ENCODE measurements at regions not wholly inside any gene's neighbourhood (a gene's known extent, or its start where the extent isn't known, plus 50 kb on each side); places are given as distances from the start of the nearest gene placed in this dataset.

DNA sequence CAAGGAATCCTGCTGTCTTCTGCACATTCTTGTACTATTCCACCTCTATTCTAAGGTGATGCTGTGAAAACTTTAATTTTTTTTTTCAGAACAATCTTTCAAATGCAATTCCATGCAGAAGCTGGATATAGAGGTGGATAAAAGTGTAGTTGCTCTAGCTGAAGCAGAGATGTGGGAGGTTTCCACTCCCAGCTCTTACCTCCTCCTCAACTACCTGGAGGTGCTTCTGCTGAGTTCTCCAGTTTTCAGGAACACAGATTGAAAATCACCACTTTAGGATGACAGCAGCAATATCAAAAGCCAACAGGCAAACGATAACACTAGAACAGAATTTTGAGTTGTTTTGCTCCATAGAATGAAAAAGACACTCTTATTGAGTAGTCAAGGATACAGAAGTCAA, 51.1 kb upstream of the FAM98A start:
- no peak overlapping the region for H3K9ac ChIP-seq (ENCODE audit: low read length in 5 of 5)
- H3K4me3 ChIP-seq (ENCODE audit: low read depth in 1 of 5, low read length in 5 of 5) = no peak overlapping the region
- peaks cover 0 to 2% (median 0%) of the 10 kb centered on the region in 5 donors for H3K9me3 ChIP-seq (ENCODE audit: control insufficient read depth in 5 of 5, low read length in 5 of 5)
- H3K27me3 ChIP-seq (ENCODE audit: control insufficient read depth in 5 of 5, insufficient read depth in 4 of 5, low read length in 5 of 5) = no peaks in the 10 kb centered on the region
- no peak overlapping the region for H3K27ac ChIP-seq (ENCODE audit: low read depth, low read length)
- H3K36me3 ChIP-seq (ENCODE audit: control insufficient read depth in 5 of 5, insufficient read depth in 5 of 5, low read length in 5 of 5) = no peaks in the 10 kb centered on the region
- peaks cover 0 to 12% (median 6%) of the 10 kb centered on the region in 5 donors for H3K4me1 ChIP-seq (ENCODE audit: control insufficient read depth in 5 of 5, insufficient read depth in 5 of 5, low read length in 5 of 5)

All from subcutaneous abdominal adipose tissue (tissue), 5 donors.